MG63 (cell line): ENCODE measurements at regions not wholly inside any gene's neighbourhood (a gene's known extent, or its start where the extent isn't known, plus 50 kb on each side); places are given as distances from the start of the nearest gene placed in this dataset.

Experiments used
- DNase-seq: peaks from one replicate; pipeline ENCODE4 v3.0.0-alpha.2; 2020
- H3K27me3 ChIP-seq: fragments of 250-450 bp; sonication (Bioruptor Pico); 2 replicates; pipeline ENCODE4 v1.5.1; 2020; ENCODE audit warnings: mild to moderate bottlenecking, moderate library complexity
- H3K36me3 ChIP-seq: fragments of 250-450 bp; sonication (Bioruptor Pico); 2 replicates; pipeline ENCODE4 v1.5.1; 2020; ENCODE audit warnings: mild to moderate bottlenecking, moderate library complexity
- H3K4me3 ChIP-seq: fragments of 250-450 bp; sonication (Bioruptor Pico); 2 replicates; pipeline ENCODE4 v1.5.1; 2020; ENCODE audit warnings: mild to moderate bottlenecking, moderate library complexity
- H3K9me3 ChIP-seq: fragments of 250-450 bp; sonication (Bioruptor Pico); 2 replicates; pipeline ENCODE4 v1.5.1; 2020; ENCODE audit warnings: mild to moderate bottlenecking, moderate library complexity

DNA sequence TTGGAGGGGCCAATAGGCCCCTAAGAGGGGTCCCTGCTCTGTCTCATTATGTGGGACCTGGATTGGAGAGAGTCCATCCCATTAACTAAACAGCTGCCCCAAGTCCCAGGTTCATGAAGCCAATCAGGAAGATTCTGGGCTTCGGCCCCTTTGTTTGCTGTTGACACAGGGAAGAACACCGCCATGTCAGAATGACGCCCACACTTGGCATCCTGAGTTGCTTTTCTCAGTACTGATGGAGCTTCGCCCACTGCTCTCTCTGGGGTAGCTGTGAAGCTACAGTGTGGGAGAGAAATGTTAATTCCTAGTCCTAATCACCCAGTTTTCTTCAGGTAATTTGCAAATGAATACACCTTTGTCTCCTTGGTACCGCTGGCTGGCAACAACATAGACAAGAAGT is 264.7 kb downstream of the GLRX3 start:
- no peaks in the 10 kb centered on the region for H3K9me3 ChIP-seq
- DNase-seq: no peak
- no peaks in the 10 kb centered on the region; the same call in 1 of the 2 replicates for H3K27me3 ChIP-seq
- H3K4me3 ChIP-seq: no peak overlapping the region
- no peaks in the 10 kb centered on the region for H3K36me3 ChIP-seq

DNA sequence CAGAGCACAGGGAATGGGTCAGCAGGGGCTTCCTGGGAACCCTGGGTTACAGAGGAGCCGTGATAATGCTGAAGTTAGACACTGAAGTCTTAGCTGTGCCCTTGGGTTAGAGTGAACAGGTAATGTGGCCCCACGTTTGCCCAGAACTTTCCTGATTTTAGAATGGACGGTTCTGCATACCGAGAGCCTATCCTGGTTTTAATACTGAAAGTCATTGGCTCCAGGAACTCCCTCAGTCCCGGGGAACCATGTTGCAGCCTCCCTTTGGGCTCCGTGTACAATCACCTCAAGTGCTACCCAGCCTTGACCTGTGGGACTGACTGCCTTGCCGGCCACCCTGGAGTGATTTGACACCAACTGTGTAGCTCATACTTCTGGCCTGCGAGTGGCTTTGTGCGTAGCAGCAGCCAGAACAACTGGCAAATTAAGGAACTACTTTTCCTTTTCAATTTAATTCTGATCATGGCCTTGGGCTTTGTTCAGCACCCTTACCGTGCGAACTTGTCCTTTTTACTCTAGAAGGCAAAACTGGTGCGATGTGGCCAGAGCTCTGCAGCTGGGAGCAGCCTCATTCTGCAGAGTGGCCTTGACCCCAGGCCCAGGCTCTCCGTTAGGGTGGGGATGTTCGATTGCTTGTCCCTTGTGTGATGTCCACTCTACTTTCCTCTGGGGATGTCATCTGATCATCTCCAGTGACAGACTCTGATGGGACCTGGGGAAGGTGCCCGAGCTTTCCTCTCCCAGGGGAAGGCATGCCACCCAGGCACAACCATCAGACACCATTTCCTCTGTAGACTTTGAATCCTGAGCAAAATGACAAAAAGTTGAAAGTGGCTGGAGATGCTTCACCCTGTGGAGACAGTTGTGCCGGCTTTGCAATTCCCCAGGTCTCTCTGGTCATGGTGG is 265.9 kb downstream of the GLRX3 start:
- Histone ChIP-seq H3K4me3 (no peak overlapping the region), H3K27me3 (peaks cover under 1% of the 10 kb centered on the region), H3K9me3 (no peaks in the 10 kb centered on the region), H3K36me3 (no peaks in the 10 kb centered on the region)
- DNase-seq: no peak

DNA sequence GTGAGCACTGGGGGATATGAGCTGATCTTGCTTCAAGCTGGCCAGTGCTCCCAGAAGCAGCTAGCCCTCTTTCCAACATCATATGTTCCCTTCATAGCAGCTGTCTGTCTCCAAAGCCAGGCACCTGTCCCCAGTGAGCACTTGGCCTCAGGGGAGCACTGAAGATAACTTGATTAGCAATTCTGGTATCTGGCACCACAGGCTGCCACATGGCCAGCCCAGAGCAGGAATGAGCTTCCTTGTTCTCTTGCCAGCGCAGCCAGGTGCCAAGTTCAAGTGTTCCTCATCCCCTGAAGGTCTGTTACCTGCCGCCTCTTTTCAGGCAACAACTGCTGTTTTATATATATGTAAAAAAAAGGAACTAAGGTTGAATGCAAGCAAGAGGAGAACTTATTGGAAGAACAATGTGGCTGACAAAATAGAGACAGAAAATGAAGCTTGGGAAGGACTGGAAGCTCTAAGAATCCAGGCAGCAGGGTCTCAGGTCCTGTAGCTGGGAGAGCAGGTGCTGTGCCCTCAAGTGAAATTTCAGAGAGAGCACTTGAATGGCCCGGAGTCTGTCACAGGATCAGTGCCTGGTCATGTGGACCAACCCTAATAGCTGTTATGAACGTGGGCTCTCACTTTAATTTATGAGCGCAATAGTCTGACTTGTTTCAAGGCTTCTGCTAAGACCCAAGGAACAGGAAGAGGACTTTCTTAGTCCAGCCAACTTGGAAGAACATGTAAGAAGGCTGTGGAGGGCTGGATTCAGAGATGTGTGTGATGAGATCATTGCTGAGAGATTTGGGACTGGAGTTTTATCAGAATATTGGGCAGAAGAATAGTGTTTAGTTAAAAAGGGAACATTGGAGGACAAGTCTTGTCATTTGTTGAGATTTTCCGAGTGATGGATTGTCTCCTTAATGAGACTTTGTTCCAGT is 267.2 kb downstream of the GLRX3 start:
- DNase-seq: no peak
- Histone ChIP-seq H3K27me3 (peaks cover 2% of the 10 kb centered on the region), H3K36me3 (no peaks in the 10 kb centered on the region), H3K4me3 (no peak overlapping the region), H3K9me3 (no peaks in the 10 kb centered on the region)

DNA sequence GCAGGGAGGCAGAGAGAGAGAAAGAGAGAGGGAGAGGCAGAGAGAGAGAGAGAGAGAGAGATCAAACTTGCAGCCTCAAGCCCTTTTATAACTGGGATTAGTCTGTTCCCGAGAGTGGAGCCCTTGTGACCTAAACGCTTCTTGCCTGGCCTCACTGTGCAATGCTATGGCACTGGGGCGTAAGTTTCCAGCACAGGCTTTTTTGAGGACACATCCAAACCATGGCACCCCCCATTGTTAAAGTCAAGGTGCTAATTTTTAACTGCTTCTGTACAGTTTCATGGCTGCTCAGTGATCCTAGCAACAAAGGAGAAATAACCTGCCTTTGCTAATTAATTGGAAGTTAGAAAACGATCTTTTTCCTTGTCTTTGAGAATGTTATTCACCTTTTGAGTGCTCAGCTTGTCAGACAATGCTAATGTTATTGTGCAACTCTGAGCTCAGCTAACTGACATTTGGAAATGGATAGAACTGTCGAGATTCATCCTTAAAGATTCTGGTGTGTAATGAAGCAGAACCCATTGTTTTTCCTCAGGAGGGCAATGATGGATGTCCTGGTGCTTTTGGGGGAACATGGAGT is 268.4 kb downstream of the GLRX3 start:
- Histone ChIP-seq H3K36me3 (no peaks in the 10 kb centered on the region), H3K9me3 (no peaks in the 10 kb centered on the region), H3K27me3 (peaks cover 2% of the 10 kb centered on the region), H3K4me3 (no peak overlapping the region)
- DNase-seq: no peak

DNA sequence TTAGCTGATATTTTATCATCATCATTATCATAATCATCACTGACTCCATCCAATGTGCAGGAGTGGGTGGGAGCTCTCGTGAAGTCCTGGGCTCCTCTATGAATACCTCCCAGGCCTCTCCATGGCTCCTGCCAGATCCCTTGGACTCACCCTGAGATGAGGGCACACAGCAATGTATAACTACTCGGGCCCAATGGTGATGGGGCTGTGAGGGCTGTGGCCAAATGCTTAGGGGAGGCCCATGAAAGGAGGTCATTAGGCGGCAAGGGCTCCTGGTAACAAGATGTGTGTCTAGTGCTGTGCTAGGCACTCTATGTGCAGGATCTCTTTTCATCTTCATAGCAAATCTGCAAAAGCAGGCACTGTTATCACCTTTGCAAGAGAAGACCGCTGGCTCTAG is 270.9 kb downstream of the GLRX3 start:
- H3K4me3 ChIP-seq: no peak overlapping the region
- H3K9me3 ChIP-seq: no peaks in the 10 kb centered on the region
- H3K27me3 ChIP-seq: peaks cover 2% of the 10 kb centered on the region
- DNase-seq: no peak
- H3K36me3 ChIP-seq: no peaks in the 10 kb centered on the region

DNA sequence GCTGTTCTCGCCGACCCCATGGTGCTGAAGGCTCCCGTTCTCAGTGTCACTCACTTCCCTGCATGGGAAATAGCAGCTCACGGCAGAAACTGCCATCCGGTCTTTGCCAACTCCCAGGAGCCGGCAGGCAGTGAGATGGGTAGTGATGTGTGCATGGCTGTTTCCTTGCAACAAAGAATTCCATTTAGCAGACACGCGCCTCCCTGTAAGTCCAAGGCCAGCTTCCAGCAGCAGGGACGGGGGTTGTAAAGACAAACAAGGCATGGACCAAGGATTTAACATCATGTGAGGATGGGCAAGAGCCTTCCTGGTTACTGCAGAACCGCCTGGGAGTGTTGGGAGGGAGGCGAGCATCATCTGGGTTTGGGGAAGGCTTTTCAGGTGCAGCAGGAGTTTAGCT is 273.1 kb downstream of the GLRX3 start:
- Histone ChIP-seq H3K4me3 (no peak overlapping the region), H3K27me3 (peaks cover 2% of the 10 kb centered on the region; the same call in 1 of the 2 replicates), H3K36me3 (no peaks in the 10 kb centered on the region), H3K9me3 (no peaks in the 10 kb centered on the region)
- DNase-seq: no peak

DNA sequence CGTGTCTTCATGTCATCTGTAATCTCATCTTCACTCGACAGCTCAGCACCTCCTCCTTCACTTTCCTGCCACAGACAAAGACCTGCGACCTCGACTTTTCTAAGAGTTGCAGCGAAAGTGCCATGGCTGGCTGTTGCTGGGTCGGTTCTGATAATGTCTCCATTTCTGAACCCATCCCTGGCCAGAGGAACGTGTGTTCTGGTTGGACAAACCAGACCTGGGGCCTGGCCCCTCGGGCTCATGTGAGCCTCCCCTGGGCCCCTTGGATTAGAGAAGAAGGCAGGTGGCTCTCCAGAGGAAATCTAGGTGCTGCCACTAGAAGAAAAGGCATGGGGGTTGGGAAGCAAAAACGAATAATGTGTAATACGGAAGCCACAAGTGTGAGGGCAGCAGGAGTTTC is 273.7 kb downstream of the GLRX3 start:
- Histone ChIP-seq H3K27me3 (peaks cover 2% of the 10 kb centered on the region; the same call in 1 of the 2 replicates), H3K9me3 (no peaks in the 10 kb centered on the region), H3K36me3 (no peaks in the 10 kb centered on the region), H3K4me3 (no peak overlapping the region)
- DNase-seq: no peak

DNA sequence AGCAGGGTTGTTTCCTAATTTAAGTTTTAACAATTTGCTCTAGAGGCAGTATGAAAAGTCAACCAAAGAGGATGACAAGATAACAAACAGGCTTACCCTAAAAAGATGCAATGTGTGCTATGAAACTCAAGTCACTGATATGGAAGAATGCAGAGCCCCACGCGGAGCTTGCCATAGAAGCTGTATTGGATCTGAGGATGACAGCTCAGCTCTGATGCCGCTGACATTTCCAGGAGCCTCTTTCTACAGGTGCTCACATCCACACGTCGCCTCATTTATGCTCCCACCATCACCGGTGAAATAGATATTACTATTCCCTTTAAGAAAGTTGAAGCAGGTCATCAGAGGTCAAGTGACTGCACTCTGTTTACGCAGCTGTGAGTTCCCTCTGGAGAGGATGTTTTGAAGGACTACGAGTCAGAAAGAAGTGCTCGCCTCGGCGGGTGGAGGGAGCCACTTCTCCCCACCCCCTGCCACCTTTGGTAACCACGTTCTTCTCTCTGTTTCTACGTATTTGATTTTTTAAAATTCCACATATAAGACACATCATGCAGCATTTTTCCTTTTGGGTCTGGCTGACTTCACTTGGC is 275.4 kb downstream of the GLRX3 start:
- H3K36me3 ChIP-seq: no peaks in the 10 kb centered on the region
- DNase-seq: no peak
- peaks cover 7% of the 10 kb centered on the region; the same call in 1 of the 2 replicates for H3K27me3 ChIP-seq
- no peak overlapping the region for H3K4me3 ChIP-seq
- no peaks in the 10 kb centered on the region for H3K9me3 ChIP-seq

DNA sequence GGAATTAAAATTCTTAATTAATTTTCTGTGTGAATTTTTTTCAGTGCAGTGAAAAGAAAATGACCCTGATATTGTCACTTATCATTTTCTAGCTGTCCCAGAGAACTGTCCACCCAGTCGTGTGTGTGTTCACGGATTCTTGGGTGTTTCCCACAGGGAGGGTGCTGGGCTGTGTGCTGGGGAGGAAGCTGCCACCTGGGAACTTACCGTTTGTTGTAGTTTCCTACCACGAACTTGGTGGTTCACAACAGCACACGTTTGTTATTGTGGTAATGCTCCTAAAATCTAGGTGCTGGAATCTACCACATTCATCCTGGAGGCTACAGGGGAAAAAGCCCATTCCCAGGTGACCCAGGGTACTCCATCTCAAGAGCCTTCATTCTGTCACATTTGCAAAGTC is 276.1 kb downstream of the GLRX3 start:
- Histone ChIP-seq H3K27me3 (peaks cover 6% of the 10 kb centered on the region; the same call in 1 of the 2 replicates), H3K4me3 (no peak overlapping the region), H3K9me3 (no peaks in the 10 kb centered on the region), H3K36me3 (no peaks in the 10 kb centered on the region)
- no peak for DNase-seq

DNA sequence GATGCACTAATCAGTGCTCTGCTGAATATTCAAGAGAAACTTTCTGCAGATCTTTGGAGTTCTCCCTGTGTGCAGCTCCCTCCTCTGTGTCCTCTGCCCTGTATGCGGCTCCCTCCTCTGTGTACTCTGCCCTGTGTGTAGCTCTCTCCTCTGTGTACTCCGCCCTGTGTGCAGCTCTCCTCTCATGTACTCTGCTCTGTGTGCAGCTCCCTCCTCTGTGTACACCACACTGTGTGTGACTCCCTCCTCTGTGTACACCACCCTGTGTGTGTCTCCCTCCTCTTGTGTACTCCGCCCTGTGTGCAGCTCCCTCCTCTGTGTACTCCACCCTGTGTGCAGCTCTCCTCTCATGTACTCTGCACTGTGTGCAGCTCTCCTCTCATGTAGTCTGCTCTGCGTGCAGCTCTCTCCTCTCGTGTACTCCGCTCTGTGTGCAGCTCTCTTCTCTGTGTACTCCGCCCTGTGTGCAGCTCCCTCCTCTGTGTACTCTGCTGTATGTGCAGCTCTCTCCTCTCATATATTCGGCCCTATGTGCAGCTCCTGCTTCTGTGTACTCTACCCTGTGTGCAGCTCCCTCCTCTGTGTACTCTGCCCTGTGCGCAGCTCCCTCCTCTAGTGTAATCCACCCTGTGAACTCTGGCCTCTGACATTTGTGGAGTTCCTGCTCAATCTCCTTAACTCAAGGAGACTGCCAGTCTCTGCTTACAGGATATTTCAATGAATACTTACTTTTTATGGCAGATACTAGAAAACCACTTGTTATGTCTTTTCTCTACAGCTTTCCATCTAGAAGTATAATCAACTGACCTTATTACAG is 280.4 kb downstream of the GLRX3 start:
- Histone ChIP-seq H3K4me3 (no peak overlapping the region), H3K9me3 (no peaks in the 10 kb centered on the region), H3K27me3 (peaks cover 14% of the 10 kb centered on the region), H3K36me3 (no peaks in the 10 kb centered on the region)
- no peak for DNase-seq

DNA sequence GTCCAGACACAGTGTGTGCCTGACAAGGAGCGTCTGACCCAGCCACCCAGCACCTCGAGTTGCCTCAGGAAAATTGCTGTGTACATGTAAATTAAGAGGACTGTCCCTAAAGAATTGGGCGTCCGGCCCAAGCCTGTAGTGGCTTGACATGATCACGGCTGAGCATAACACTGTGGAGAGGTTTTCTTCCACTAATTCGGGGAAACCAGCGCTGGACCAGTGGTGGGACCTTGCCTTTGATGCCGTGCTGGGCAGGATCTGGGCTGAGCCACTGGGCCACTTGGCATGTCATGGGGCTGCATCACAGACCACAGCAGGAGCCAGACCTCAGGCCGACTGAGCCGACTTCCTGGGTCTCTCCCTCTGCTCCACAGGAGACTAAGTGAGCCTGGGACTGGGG is 282.5 kb downstream of the GLRX3 start:
- Histone ChIP-seq H3K4me3 (no peak overlapping the region), H3K9me3 (no peaks in the 10 kb centered on the region), H3K36me3 (no peaks in the 10 kb centered on the region), H3K27me3 (peaks cover 14% of the 10 kb centered on the region)
- no peak for DNase-seq

DNA sequence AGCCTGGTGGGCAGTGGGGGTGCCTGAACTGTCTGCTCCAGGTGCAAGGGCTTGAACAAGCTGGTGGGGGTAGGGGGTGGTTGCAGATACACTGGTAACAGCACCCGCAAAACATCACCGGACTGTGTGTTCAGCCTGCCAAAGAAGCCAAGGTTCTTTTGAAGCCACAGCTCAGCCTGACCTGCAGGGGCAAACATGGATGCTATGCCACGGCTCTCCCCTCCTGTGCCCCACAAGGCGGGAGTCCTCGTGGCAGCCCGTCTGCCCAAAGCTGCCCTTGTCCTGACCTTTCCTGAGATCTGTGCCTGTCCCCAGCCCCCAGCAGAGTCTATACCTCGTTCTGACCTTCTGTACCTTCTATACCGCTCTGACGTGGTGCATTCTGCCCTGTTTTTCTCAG is 285.7 kb downstream of the GLRX3 start:
- Histone ChIP-seq H3K36me3 (no peaks in the 10 kb centered on the region), H3K9me3 (no peaks in the 10 kb centered on the region), H3K4me3 (no peak overlapping the region), H3K27me3 (peaks cover 9% of the 10 kb centered on the region)
- DNase-seq: no peak

DNA sequence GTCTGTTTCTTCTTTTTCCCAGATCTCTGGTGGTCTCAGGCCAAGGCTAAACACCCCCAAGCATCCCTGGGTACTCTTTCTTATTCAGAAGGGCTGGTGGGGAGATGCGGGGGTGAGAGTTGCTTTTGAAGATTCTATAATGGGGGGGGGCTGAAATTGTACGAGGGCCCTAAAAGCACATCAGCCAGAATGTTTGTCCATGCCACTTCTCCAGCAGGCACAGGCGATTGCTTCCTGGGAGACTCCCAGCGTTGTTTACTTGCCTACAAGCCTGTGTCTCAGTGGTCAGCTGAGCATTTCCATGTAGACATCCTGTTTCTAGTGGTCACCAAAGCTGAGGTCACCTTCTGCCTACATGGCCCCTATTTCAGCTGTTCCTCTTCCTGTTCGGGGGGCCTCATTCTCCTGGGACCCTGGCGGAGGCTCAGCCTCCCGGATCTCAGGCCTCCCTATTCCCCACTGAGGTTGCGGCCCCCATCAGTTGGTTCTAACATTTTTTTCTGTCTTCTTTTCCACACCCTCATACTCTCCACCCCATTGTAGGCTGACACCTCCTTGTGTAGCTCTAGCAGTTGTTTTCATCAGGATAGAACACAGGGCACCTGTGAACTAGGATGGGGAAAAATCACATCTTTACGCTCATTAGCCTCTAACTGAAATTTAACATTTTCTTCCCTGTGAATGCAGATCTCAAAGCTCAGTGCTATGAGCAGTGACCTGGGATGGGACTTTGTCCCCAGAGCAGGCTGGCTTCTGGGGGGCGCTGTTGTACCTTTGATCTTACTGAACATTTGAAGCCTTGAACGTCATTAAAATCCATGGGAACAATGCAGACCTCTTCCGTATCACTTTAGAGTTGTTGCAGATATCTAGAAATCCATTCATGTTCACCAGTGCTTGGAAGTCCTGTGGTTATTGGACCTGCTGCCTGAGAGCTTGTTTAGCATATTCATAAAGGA is 286.5 kb downstream of the GLRX3 start:
- no peak for DNase-seq
- Histone ChIP-seq H3K27me3 (peaks cover 4% of the 10 kb centered on the region), H3K9me3 (no peaks in the 10 kb centered on the region), H3K36me3 (no peaks in the 10 kb centered on the region), H3K4me3 (no peak overlapping the region)

DNA sequence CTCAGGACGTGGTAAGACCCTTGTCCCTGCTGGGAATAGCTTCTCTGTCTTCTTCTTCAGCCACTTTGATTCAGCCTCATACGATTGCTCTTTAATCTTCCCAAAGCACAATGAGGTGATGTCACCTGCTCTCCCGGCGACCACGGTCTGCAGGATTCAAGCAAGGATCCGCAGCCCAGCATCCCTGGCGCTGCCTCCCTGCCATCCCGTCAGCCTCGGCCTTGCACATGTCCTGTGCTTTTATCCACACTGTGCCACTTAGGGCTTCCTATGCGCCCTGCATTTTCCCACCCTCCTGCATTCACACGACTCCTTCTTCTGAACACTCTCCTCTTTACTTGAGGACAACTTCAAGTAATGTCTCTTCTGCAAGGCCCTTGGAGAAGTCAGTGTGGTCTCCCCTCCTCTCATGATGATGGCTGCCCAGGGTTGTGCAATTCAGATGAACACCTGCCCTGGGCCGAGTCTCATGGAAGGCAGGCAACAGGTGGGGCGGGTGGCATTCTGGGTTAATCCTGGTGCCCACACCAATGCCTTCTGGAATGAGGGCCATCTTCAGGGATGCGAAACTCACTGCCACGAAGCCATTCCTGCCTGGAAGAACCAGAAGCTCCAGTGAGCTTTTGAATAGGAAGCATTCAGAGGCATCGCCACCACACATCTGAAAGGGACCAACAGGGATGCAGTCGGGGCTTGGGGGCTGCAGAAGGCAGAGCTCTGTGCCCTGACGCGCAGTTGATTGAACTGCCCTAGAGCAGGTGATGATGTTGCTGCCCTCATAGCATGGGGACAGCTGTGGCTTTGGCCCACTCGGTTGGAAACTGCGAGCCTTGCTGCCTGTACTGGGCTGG is 287.5 kb downstream of the GLRX3 start:
- no peak for DNase-seq
- no peak overlapping the region for H3K4me3 ChIP-seq
- H3K9me3 ChIP-seq: no peaks in the 10 kb centered on the region

More for the DNA sequence above, 287.5 kb downstream of the GLRX3 start:
- no peaks in the 10 kb centered on the region for H3K27me3 ChIP-seq
- no peaks in the 10 kb centered on the region for H3K36me3 ChIP-seq
